KBM-7 (cell line): ENCODE measurements at regions not wholly inside any gene's neighbourhood (a gene's known extent, or its start where the extent isn't known, plus 50 kb on each side); places are given as distances from the start of the nearest gene placed in this dataset.
A peak's percentile ranks its signal among the peaks of the same experiment; 100 is the strongest.

Experiments
- DNase-seq: peaks from one replicate; pipeline ENCODE4 v3.0.0-alpha.2; 2015
- in situ Hi-C: fragments of 300-500 bp; cut with MboI; formaldehyde crosslinking; loops from 2 replicates; pipeline ENCODE4 v1.14.3; 2020; ENCODE audit warnings: low sequenced_read_pairs, low pct_unique_long_range_greater_than_20kb, mixed read lengths

GRCh38 chr15:91508633-91509032 lies 344.9 kb upstream of the SLCO3A1 start:
- in situ Hi-C loops = no loop called here

GRCh38 chr15:91514147-91514546 lies 339.4 kb upstream of the SLCO3A1 start:
- DNase-seq = no peak
- in situ Hi-C loops = no loop called here

More at GRCh38 chr15:91508633-91509032, 344.9 kb upstream of the SLCO3A1 start:
- DNase-seq = no peak

- DNase-seq = no peak
- in situ Hi-C loops = no loop called here
Observed at GRCh38 chr15:91515188-91515754, 338.2 kb upstream of the SLCO3A1 start.

- in situ Hi-C loops = no loop called here
- no peak for DNase-seq
Observed at GRCh38 chr15:91516866-91517265, 336.6 kb upstream of the SLCO3A1 start.

GRCh38 chr15:91517491-91518200 lies 335.9 kb upstream of the SLCO3A1 start:
- no peak for DNase-seq
- in situ Hi-C loops = no loop called here

GRCh38 chr15:91520850-91521249 lies 332.7 kb upstream of the SLCO3A1 start:
- DNase-seq = no peak
- in situ Hi-C loops = no loop called here

GRCh38 chr15:91521548-91521947 lies 332.0 kb upstream of the SLCO3A1 start:
- in situ Hi-C loops = no loop called here
- DNase-seq = no peak

GRCh38 chr15:91521996-91522395 lies 331.5 kb upstream of the SLCO3A1 start:
- DNase-seq = no peak
- in situ Hi-C loops = no loop called here

DNA sequence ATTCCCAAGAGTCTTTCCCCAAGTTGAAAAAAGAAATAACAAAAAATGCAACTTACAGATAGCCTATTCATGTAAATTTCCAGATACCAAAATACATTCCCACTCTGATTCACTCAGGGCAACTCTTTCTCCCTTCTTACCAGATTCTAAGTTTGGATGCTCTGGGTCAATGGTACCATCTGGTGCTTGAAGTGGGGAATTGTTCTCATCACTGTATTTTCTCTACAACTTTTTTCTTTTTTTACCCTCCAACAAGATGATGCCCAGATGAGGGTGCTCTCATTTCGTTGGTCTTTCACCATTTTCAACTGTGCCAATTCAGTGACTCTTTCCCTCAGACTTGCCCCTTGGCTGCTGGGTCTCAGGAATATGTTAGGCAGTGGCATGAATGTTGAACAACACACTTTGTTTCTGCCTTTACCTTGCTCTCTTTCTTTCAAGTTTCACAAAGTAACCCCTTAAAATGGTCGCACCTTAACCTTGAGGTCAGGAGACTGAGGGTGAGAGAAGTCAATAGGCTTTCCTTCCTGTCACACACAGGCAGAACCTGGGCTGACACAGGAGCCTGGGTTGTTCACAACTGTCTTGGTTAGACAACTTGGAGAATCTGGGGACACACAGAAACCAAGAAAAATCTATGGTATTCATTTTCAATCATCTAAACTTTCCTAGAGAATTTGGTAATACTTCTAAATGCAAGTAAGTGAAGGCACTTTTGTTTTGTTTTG lies 330.7 kb upstream of the SLCO3A1 start:
- peak; percentile 5 for DNase-seq
- in situ Hi-C loops = no loop called here

- DNase-seq = no peak
- in situ Hi-C loops = no loop called here
Observed at GRCh38 chr15:91523596-91523995, 329.9 kb upstream of the SLCO3A1 start.

- no peak for DNase-seq
- in situ Hi-C loops = no loop called here
Observed at GRCh38 chr15:91524534-91524933, 329.0 kb upstream of the SLCO3A1 start.

DNA sequence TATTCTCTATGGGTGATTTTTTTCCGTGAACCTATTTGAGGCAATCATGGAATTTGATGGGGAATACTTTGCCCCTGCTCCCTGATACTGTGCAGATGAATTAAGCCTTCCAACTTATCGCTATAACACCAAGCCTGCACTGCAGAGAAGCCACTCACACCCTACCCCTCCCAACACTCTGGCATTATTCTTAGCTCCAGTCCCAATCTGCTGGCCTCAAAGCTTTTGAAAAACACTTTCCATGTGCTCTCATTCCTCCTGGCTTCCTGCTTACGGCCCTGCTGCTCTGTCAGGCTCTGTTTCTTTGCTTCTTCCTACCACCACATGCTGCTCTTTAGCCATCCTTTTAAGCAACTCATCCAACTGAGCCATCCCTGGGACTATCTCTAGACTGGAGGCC lies 327.8 kb upstream of the SLCO3A1 start:
- DNase-seq = no peak
- in situ Hi-C loops = no loop called here

DNA sequence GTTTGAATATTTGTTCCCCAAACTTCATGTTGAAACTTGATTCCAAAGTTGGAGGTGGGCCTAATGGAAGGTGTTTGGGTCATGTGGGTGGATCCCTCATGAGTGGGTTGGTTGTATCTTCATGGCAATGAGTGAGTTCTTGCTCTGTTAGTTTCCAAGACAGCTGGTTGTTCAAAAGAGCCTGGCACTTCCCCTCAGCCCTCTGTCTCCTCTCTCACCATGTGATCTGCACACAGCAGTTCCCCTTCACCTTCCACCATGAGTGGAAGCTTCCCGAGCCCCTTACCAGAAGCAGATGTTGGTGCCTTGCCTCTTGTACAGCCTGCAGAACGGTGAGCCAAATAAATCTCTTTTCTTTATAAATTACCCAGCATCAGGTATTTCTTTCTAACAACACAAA lies 327.1 kb upstream of the SLCO3A1 start:
- DNase-seq = no peak
- in situ Hi-C loops = no loop called here

GRCh38 chr15:91528801-91529200 lies 324.7 kb upstream of the SLCO3A1 start:
- in situ Hi-C loops = no loop called here
- DNase-seq = no peak

DNA sequence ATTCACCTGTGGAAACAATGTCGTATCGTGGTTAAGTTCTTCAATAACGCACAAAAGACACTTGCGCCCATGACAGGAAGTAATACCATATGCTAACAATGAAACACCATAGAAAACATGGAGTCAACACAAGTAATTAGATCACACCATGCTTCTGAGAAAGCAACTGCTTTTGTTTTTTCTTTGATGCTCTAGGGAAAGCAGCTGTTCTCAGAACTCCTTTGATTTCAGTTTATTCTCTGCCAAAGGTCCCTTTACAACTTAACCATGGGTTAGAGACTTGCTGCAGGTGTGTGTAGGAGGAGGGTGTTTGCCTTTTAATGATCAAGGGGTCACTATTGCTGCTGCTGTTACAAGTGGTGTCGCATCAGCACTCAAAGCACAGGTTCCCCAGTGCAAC lies 324.0 kb upstream of the SLCO3A1 start:
- in situ Hi-C loops = no loop called here
- no peak for DNase-seq

- in situ Hi-C loops = no loop called here
- no peak for DNase-seq
Observed at GRCh38 chr15:91530279-91530678, 323.2 kb upstream of the SLCO3A1 start.

GRCh38 chr15:91530956-91531582 lies 322.4 kb upstream of the SLCO3A1 start:
- in situ Hi-C loops = no loop called here
- no peak for DNase-seq

- DNase-seq = no peak
- in situ Hi-C loops = no loop called here
Observed at GRCh38 chr15:91534235-91534634, 319.3 kb upstream of the SLCO3A1 start.

DNA sequence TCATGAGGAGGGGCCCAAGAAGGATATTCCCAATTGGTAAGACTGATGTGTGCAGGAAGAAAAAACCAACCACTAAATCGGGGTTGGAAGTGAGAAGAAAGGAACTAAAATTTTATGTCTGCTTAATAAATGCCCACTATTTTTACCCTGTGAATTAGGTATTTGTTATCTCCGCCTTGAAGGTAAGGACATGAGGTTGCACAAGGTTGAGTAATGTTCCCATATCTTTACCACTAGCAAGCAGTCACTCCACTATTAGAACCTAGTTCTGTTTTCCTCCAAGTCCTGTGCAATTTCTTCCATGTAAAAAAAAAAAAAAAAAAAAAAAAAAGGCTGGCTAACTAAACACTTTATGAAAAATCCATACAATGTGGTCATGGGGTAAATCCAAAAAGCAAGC lies 318.5 kb upstream of the SLCO3A1 start:
- in situ Hi-C loops = no loop called here

GRCh38 chr15:91535856-91536500 lies 317.5 kb upstream of the SLCO3A1 start:
- in situ Hi-C loops = no loop called here
- DNase-seq = no peak

More for the DNA sequence above, 318.5 kb upstream of the SLCO3A1 start:
- no peak for DNase-seq
